Hepatocyte (in vitro differentiated cells): ENCODE measurements at regions not wholly inside any gene's neighbourhood (a gene's known extent, or its start where the extent isn't known, plus 50 kb on each side); places are given as distances from the start of the nearest gene placed in this dataset.
"Not testable (repeated sequence)": the region's sequence is repeated elsewhere in the genome, so short reads cannot be mapped to it uniquely, and the experiment has no call there.

Experiments used
- CTCF ChIP-seq: fragments of 200-600 bp; sonication (generic); IDR thresholded peaks from 2 replicates; pipeline ENCODE4 v1.5.1; 2016; ENCODE audit warnings: antibody characterized with exemption, mild to moderate bottlenecking; ENCODE audit not compliant: poor library complexity
- EZH2phosphoT487 ChIP-seq: fragments of 200-600 bp; sonication (generic); IDR thresholded peaks from one replicate; pipeline ENCODE4 v1.6.1; 2018; ENCODE audit warnings: antibody characterized with exemption, mild to moderate bottlenecking, low read depth, moderate library complexity; ENCODE audit not compliant: unreplicated experiment, severe bottlenecking

GRCh38 chr14:106088860-106089259, 562.5 kb downstream of the TMEM121 start:
- not testable (repeated sequence) for TF ChIP-seq CTCF, EZH2phosphoT487
